B cell (primary cell): ENCODE measurements at regions not wholly inside any gene's neighbourhood (a gene's known extent, or its start where the extent isn't known, plus 50 kb on each side); places are given as distances from the start of the nearest gene placed in this dataset.

Source experiments
- ATAC-seq: fragments of 200-7000 bp; cut with Tn5 transposase; one replicate; pipeline ENCODE4 v1.10.0; 2021; ENCODE audit warnings: low read depth, mild to moderate bottlenecking, moderate number of reproducible peaks, moderate library complexity
- CTCF ChIA-PET: fragments of 350-600 bp; sonication (Branson Sonifier 250); formaldehyde crosslinking; loops from one replicate; lab custom pipeline; 2021; ENCODE audit warnings: antibody characterized with exemption, inconsistent platforms; lab: Charles Lee
- POLR2A ChIA-PET: fragments of 350-600 bp; sonication (Branson Sonifier 250); formaldehyde crosslinking; loops from one replicate; lab custom pipeline; 2021; ENCODE audit warnings: antibody characterized with exemption; lab: Charles Lee
- DNase-seq: peaks from one replicate; pipeline ENCODE4 v3.0.0; 2013
- H2AFZ ChIP-seq: 2 replicates; pipeline ENCODE4 v1.6.1; 2012; ENCODE audit warnings: mild to moderate bottlenecking, low read depth, low read length; ENCODE audit not compliant: insufficient read depth, poor library complexity, severe bottlenecking
- H3K27ac ChIP-seq, 2 donors: 1 replicate in 1 of 2; 2 replicates in 1 of 2; pipeline ENCODE4 v1.5.1; 2012 to 2013; ENCODE audit warnings: low read length in 2 of 2, mild to moderate bottlenecking in 2 of 2, moderate library complexity in 1 of 2
- H3K27me3 ChIP-seq, 4 experiments: fragments of 200-600 bp in 1 of 4; sonication (generic) in 1 of 4; replicated peaks in 1 of 4; 1 replicate in 2 of 4; 2 replicates in 2 of 4; pipeline versions ENCODE4 v1.6.1 to v1.7.0; 2013 to 2016; ENCODE audit warnings: low read length in 3 of 4, mild to moderate bottlenecking in 2 of 4, mixed read lengths in 1 of 4, moderate library complexity in 1 of 4; ENCODE audit not compliant: insufficient read depth in 4 of 4, control insufficient read depth in 3 of 4; ENCODE audit errors: control extremely low read depth in 1 of 4
- H3K36me3 ChIP-seq, 2 experiments: replicated peaks in 1 of 2; 1 replicate in 1 of 2; 2 replicates in 1 of 2; pipeline versions ENCODE4 v1.6.1 to v1.7.1; 2013; ENCODE audit warnings: low read length in 1 of 2; ENCODE audit not compliant: insufficient read depth in 2 of 2, control insufficient read depth in 1 of 2; ENCODE audit errors: control extremely low read depth in 1 of 2, extremely low read depth in 1 of 2
- H3K4me1 ChIP-seq, 2 donors: fragments of 200-600 bp in 1 of 2; sonication (generic) in 1 of 2; 1 replicate in 1 of 2; 2 replicates in 1 of 2; pipeline versions ENCODE4 v1.5.1 to v1.6.1; 2013 to 2017; ENCODE audit warnings: low read length in 2 of 2; ENCODE audit not compliant: control insufficient read depth in 2 of 2, insufficient read depth in 2 of 2
- H3K4me2 ChIP-seq: replicated peaks from 2 replicates; pipeline ENCODE3; 2012; ENCODE audit warnings: mild to moderate bottlenecking, low read depth, low read length; ENCODE audit not compliant: poor library complexity, severe bottlenecking
- H3K4me3 ChIP-seq, 5 experiments: fragments of 200-600 bp in 1 of 5; sonication (generic) in 1 of 5; 1 replicate in 3 of 5; 2 replicates in 2 of 5; pipeline versions ENCODE4 v1.5.1 to v1.7.0; 2011 to 2016; ENCODE audit warnings: low read length in 4 of 5, mild to moderate bottlenecking in 4 of 5, low read depth in 2 of 5, control low read depth in 1 of 5, moderate library complexity in 1 of 5; ENCODE audit not compliant: insufficient read depth in 1 of 5; ENCODE audit errors: control extremely low read depth in 1 of 5, extremely low read depth in 1 of 5
- H3K79me2 ChIP-seq: fragments of 200-600 bp; sonication (generic); one replicate; pipeline ENCODE4 v1.6.0; 2016; ENCODE audit warnings: low read length; ENCODE audit not compliant: control insufficient read depth, insufficient read depth
- H3K9ac ChIP-seq: fragments of 200-600 bp; sonication (generic); 2 replicates; pipeline ENCODE4 v1.6.1; 2017; ENCODE audit warnings: mild to moderate bottlenecking, low read length, moderate library complexity
- H3K9me3 ChIP-seq, 3 donors: one replicate each; pipeline versions ENCODE4 v1.6.1 to v1.7.1; 2013; ENCODE audit warnings: low read length in 2 of 3; ENCODE audit not compliant: control insufficient read depth in 2 of 3, insufficient read depth in 1 of 3; ENCODE audit errors: control extremely low read depth in 1 of 3
- H4K20me1 ChIP-seq: 2 replicates; pipeline ENCODE4 v1.6.0; 2012; ENCODE audit warnings: mild to moderate bottlenecking, low read length; ENCODE audit not compliant: insufficient read depth, control insufficient read depth, poor library complexity, severe bottlenecking
- H3K27ac Mint-ChIP-seq: one replicate; pipeline ENCODE4 v1.8.0; 2021; ENCODE audit warnings: mixed read lengths
- H3K27me3 Mint-ChIP-seq: one replicate; pipeline ENCODE4 v1.8.0; 2021; ENCODE audit warnings: mixed read lengths
- H3K4me1 Mint-ChIP-seq: one replicate; pipeline ENCODE4 v1.8.0; 2021; ENCODE audit warnings: mixed read lengths
- H3K4me3 Mint-ChIP-seq: one replicate; pipeline ENCODE4 v1.8.0; 2021; ENCODE audit warnings: mixed read lengths
- H3K9me3 Mint-ChIP-seq: one replicate; pipeline ENCODE4 v1.8.0; 2022; ENCODE audit warnings: mixed read lengths; ENCODE audit not compliant: insufficient read depth
- EZH2 ChIP-seq: IDR thresholded peaks from 2 replicates; pipeline ENCODE4 v1.6.1; 2012; ENCODE audit warnings: borderline replicate concordance, low read depth, mild to moderate bottlenecking, moderate library complexity, low read length; ENCODE audit not compliant: insufficient read depth, poor library complexity, severe bottlenecking
- WGBS: methylation state at CpG from one replicate; pipeline ENCODE4 v1.1.5; 2013; ENCODE audit warnings: missing lambda C conversion rate; ENCODE audit not compliant: insufficient coverage; 5-methylcytosine and 5-hydroxymethylcytosine counted together
- intact Hi-C: fragments of 100-400 bp; cut with micrococcal nuclease; formaldehyde crosslinking; loops from one replicate; pipeline ENCODE4 v1.10.0; 2022
- TF ChIP-seq, protein P1 (sequence below): fragments of 200-600 bp; IDR thresholded peaks from one replicate; pipeline ENCODE4 v1.8.0; 2022; ENCODE audit warnings: antibody characterized with exemption, mild to moderate bottlenecking

DNA sequence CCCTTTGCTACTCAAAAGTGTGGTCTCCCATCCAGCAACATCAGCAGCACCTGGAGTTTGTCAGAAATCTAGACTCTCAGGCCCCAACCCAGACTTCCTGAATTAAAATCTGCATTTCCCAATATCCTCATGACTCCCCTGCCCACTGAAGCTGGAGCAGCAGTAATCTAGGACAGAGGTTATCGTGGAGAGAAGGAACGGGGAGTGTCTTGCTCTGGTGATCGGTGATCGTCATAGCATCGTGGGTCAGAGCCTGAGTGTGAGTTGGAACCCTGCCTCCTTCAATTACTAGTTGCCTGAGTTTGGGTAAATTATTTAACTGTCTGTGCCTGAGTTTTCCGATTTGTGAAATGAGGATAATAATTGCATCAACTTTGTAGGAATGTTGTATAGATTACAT lies 217.3 kb upstream of the ATP5MC3 start:
- WGBS: 100% methylated on average over 5 of the region's 6 CpGs
- no peak for DNase-seq
- Histone ChIP-seq H3K27ac (no peak overlapping the region), H3K4me1 (no peaks in the 10 kb centered on the region), H3K4me2 (no peak overlapping the region), H3K36me3 (no peaks in the 10 kb centered on the region), H3K27me3 (no peaks in the 10 kb centered on the region), H3K9me3 (no peaks in the 10 kb centered on the region), H3K9ac (no peak overlapping the region), H3K4me3 (no peak overlapping the region), H4K20me1 (no peaks in the 10 kb centered on the region), H3K79me2 (no peaks in the 10 kb centered on the region), H2AFZ (no peak overlapping the region)
- intact Hi-C loops: no loop called here
- TF ChIP-seq, protein P1, sequence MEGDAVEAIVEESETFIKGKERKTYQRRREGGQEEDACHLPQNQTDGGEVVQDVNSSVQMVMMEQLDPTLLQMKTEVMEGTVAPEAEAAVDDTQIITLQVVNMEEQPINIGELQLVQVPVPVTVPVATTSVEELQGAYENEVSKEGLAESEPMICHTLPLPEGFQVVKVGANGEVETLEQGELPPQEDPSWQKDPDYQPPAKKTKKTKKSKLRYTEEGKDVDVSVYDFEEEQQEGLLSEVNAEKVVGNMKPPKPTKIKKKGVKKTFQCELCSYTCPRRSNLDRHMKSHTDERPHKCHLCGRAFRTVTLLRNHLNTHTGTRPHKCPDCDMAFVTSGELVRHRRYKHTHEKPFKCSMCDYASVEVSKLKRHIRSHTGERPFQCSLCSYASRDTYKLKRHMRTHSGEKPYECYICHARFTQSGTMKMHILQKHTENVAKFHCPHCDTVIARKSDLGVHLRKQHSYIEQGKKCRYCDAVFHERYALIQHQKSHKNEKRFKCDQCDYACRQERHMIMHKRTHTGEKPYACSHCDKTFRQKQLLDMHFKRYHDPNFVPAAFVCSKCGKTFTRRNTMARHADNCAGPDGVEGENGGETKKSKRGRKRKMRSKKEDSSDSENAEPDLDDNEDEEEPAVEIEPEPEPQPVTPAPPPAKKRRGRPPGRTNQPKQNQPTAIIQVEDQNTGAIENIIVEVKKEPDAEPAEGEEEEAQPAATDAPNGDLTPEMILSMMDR: no peak
- no peak for TF ChIP-seq EZH2
- CTCF ChIA-PET: no interaction called here
- ATAC-seq: no peak
- POLR2A ChIA-PET: no interaction called here
- H3K4me3 Mint-ChIP-seq: no peak overlapping the region
- H3K27ac Mint-ChIP-seq: no peak overlapping the region
- H3K27me3 Mint-ChIP-seq: peaks cover 8% of the 10 kb centered on the region
- no peaks in the 10 kb centered on the region for H3K4me1 Mint-ChIP-seq
- no peaks in the 10 kb centered on the region for H3K9me3 Mint-ChIP-seq

DNA sequence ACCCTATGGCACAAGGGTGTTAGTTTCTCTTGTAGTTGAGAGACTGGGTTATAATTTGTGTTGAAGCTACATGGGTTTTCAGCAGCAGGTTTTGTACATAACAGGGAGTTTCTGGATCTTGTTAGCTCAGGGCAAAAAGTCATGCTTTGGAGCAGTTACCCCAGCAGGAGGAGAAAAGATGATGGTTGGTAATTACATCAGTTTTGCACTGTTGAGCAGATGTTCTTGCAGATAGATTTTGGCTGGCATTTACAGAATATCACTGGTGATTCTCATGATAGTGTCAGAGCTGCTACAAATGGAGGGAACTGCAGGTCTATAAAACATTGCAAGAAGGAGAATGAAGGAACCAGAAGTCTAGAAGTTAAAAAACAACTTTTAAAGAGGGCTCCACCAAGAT lies 215.2 kb upstream of the ATP5MC3 start:
- DNase-seq (no peak), ATAC-seq (no peak)
- H3K27ac ChIP-seq: no peak overlapping the region
- Mint-ChIP-seq H3K4me3 (no peak overlapping the region), H3K27me3 (peaks cover 8% of the 10 kb centered on the region), H3K27ac (no peak overlapping the region), H3K9me3 (no peaks in the 10 kb centered on the region), H3K4me1 (no peaks in the 10 kb centered on the region)
- ChIA-PET POLR2A (no interaction called here), CTCF (no interaction called here)
- H3K4me2 ChIP-seq: no peak overlapping the region
- H4K20me1 ChIP-seq: no peaks in the 10 kb centered on the region
- H2AFZ ChIP-seq: no peak overlapping the region
- no peaks in the 10 kb centered on the region for H3K27me3 ChIP-seq
- no peaks in the 10 kb centered on the region for H3K79me2 ChIP-seq
- no peaks in the 10 kb centered on the region for H3K9me3 ChIP-seq
- H3K4me1 ChIP-seq: no peaks in the 10 kb centered on the region
- intact Hi-C loops: no loop called here
- H3K36me3 ChIP-seq: no peaks in the 10 kb centered on the region
- TF ChIP-seq, protein P1: no peak
- no peak for TF ChIP-seq EZH2
- no peak overlapping the region for H3K9ac ChIP-seq
- H3K4me3 ChIP-seq: no peak overlapping the region
